Left cardiac atrium (tissue), 4 donors: ENCODE measurements at regions not wholly inside any gene's neighbourhood (a gene's known extent, or its start where the extent isn't known, plus 50 kb on each side); places are given as distances from the start of the nearest gene placed in this dataset.

Experiments used
- ATAC-seq, 2 donors: fragments of 200-7000 bp; cut with Tn5 transposase; one replicate each; pipeline ENCODE4 v1.9.1; 2020; ENCODE audit warnings: mild to moderate bottlenecking in 2 of 2, moderate library complexity in 2 of 2
- DNase-seq: peaks from one replicate; pipeline ENCODE4 v3.0.0-alpha.2; 2020
- intact Hi-C, 2 donors: fragments of 100-400 bp; cut with DNase I; formaldehyde crosslinking; loops; one replicate each; pipeline versions ENCODE4 v1.14.1 to v1.15.1; 2022 to 2023
- donor health status: DM: no; HTN: yes; CAD: no.
- donor health status: DM: no; HTN: yes; CAD: no; lungs with severe emphysema.
- donor health status: DM: yes; HTN: yes; CAD: no.
- donor health status: Dilated cardiomyopathy.

DNA sequence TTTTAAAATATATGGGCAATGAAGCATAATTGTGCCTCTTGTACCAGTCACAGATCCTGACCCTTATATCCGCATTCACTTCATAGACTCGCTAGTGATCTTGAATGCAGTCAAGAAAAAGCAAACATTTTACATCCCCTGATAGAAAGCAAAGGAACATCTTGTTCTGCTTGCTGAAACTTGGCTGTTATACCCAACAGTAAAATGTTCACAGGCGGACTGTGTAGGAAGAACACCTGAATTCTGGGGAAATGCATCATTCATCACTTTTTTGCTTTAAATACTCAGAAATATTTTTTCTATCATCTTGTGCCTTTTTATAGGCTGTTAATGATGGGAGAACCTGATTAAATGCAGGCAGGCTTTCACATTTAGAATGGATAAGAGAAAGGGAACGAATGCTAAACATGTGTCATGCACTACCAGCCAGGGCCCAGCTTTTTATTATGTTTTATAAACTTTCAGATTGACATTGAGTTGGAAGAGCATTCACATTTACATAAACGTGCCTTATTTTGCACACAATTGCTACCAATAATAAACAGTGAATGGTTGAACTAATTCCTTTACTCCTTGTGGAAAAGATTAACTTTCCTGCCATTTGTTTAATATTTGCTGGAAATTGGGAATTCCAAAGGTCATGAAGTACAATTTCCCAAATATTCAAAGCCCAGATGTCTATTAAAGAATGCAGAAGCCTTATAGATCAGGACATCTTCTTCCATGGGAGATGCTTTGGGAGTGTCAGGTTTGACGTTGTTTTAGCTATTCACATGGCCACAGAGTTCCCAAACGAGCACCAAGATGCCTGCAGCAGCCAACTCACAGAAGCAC, 756.2 kb downstream of the TLE1 start:
- intact Hi-C loops = no loop called here
- ATAC-seq (no peak), DNase-seq (no peak)

DNA sequence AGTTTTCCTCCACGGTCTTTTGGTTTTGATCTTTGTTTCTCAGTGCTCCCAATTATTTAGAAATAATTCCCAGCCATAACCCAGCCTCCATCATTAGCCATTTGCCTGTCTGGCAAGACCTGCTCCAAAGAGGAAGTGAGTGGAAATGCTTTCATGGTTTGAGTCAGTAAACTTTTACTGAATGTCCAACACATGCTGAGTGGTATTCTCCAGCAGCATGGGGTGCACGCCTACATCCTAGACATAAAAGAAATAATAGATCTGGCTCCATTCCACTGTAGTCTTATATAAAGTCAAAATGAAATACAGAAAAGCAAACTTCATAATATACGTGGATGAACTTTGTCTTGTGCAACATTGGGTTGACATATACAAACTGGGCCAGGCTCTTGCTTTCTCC, 757.2 kb downstream of the TLE1 start:
- no peak for ATAC-seq
- intact Hi-C loops = no loop called here

DNA sequence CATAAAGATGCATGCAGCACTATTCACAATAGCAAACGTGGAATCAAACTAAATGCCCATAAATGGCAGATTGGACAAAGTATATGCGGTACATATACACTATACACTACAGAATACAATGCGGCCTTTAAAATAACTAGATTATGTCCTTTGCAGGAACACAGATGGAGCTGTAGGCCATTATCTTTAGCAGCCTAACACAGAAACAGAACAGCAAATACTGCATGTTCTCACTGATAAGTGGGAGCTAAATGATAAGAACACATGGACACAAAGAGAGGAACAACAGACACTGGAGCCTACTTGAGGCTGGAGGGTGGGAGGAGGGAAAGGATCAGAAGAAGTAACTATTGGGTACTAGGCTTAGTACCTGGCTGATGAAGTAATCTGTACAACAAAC, 758.2 kb downstream of the TLE1 start:
- intact Hi-C loops = no loop called here
- ATAC-seq (no peak), DNase-seq (no peak)

More for the DNA sequence above, 757.2 kb downstream of the TLE1 start:
- DNase-seq = no peak

DNA sequence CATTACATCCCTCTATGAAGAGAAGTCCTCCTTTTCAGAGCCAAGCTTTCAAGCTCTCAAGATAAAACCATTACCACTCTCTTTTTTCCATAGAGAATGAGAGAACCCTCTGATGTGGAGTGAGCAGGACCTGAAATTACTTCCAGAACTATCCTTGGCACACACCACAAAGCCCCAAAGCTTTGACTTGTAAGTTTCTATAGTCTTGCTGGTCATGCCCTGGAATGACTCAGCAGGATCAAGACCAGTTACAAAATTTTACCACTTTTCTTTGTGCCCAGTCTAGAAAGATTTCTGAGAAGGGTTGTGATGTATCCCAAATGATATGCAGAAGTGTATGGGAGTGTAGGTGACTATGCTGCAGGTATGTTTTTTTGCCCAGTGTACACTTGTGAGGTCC, 760.6 kb downstream of the TLE1 start:
- DNase-seq (no peak), ATAC-seq (no peak)
- intact Hi-C loops = no loop called here

DNA sequence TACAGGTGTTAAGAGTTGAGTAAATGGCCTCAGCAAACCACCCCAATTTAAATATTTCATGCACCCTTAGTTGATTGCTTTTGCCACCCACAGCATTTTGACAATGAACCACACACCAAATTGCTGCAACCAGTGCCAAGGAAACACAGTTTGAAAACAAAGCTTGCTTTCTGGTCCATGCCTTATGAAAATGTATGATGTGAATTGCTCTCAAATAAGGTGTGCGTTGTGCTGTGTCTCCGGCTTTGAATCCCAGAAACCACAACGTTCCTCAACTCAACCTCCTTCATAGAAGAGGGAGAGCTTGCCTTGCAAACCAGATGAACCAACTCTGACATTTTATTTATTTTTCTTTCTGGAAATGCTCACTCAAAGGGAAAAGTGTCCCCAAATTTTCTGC, 762.7 kb downstream of the TLE1 start:
- intact Hi-C loops = no loop called here
- no peak for ATAC-seq

DNA sequence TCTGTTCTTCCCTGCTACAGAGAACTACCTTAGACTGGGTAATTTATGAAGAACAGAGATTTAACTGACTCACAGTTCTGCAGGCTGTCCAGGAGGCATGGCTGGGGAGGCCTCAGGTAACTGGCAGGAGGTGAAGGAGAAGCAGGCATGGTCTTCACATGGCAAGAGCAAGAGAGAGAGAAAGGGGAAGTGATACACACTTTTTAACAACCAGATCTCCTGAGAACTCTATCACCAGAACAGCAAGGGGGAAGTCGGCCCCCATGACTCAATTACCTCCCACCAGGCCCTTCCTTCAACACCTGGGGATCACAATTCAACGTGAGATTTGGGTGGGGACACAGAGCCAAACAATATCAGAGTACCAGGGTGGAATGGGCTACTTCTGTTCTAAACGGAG, 766.8 kb downstream of the TLE1 start:
- intact Hi-C loops = no loop called here
- DNase-seq (no peak), ATAC-seq (no peak)

More for the DNA sequence above, 762.7 kb downstream of the TLE1 start:
- DNase-seq = no peak

DNA sequence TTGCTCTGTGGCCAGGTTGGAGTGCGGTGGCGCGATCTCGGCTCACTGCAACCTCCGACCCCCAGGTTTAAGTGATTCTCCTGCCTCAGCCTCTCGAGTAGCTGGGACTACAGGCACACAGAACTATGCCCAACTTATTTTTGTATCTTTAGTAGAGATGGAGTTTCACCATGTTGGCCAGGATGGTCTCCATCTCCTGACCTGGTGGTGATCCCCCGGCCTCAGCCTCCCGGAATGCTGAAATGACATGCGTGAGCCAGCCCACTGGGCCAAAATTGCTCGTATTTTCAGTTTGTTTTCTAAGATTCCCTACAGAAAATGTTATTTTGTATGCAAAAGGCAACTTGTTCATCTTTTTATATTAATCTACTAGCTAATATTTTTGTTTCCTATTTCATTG, 782.6 kb downstream of the TLE1 start:
- no peak for ATAC-seq
- intact Hi-C loops = no loop called here
- DNase-seq = no peak

DNA sequence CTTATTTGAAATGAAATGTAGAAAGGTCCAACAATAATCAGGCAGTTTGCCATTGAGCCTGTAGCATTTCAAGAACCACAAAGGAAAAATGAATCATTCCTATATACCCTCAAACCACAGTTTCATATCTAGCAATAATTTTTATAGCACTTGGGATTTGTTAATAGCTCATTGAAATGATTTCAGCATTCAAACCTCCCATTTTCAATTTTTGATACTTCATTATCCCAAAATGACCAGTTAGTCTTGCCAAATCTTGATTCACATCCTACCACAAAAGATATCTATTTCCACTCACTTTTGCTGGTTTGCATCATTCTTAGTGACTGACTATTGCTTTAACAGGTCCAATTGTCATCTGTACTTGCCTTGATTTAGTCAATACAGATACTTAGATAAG, 790.1 kb downstream of the TLE1 start:
- DNase-seq = no peak
- intact Hi-C loops = no loop called here
- ATAC-seq = no peak

DNA sequence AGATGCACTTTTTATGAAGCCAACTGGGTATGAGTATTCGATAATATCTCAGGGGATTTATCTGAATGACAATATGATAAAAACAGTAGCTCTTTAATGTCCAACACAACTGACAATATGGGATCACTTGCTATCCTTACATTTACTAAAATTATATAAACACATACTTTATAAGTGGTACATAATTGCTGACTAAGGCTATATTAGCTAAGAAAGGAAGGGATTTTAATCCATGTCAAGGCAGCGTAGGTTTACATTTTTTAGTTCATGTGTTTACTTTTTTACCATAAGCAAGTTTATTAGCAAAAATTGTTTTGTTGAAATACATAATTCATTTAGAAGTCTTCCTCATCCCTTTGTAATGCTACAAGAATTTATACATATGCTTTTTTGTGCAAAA, 796.2 kb downstream of the TLE1 start:
- ATAC-seq = no peak
- no peak for DNase-seq
- intact Hi-C loops = no loop called here

DNA sequence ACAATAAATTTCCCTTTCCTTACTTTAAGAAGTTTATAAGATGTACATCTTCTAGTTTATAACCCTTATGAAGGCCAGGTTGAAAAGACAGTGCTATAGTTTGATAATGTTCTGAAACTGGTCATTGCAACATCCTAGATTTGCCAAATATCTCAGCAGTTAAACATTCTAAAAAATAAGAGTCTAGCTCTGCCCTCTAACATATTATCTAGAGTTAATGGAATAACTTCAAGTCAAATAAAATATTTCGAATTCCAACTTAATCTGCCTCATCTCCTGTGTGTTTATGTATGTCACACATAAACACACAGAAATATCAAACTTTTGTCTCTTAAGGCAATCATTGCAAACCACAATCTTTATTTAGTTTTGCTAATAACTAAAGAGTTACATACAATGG, 796.6 kb downstream of the TLE1 start:
- intact Hi-C loops = no loop called here
- ATAC-seq (no peak), DNase-seq (no peak)

DNA sequence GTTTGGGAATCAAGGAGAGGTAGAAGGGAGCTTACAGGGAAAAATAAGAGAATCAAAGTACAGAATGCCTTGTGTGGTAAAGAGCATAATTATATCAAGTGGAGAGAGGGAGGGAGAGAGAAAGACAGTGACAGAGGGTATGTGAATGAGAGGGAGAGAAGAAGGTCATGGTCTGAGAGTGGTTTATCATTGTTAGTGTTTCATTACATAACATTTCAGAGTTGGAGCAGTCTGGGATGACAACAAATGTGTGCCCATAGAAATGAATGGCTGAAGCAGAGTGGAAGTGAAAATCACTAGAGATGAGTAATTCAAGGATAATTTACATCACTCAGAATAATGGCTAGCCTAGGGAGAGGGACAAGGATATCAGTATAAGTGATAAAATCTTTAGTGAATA, 799.2 kb downstream of the TLE1 start:
- ATAC-seq (no peak), DNase-seq (no peak)
- intact Hi-C loops = no loop called here

DNA sequence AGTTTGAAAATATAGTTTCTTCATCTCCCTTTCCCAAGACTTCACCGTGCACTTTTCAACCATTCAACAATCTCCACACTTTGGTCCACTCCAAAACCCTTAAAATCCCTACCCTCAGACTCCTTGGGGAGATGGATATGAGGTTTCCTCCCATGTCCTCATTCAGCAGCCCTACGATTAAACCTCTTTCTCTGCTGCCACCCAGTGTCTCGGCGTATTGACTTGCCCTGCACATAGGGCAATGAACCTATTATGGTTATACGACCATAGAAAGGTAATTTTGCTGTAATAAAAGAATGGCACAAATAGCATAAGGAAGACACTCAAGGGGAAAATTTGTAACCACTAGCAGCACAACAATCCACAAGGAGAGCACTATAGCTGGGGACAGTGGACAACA, 803.5 kb downstream of the TLE1 start:
- intact Hi-C loops = no loop called here
- DNase-seq (no peak), ATAC-seq (peak in 1 of 2 donors; percentile 27)

DNA sequence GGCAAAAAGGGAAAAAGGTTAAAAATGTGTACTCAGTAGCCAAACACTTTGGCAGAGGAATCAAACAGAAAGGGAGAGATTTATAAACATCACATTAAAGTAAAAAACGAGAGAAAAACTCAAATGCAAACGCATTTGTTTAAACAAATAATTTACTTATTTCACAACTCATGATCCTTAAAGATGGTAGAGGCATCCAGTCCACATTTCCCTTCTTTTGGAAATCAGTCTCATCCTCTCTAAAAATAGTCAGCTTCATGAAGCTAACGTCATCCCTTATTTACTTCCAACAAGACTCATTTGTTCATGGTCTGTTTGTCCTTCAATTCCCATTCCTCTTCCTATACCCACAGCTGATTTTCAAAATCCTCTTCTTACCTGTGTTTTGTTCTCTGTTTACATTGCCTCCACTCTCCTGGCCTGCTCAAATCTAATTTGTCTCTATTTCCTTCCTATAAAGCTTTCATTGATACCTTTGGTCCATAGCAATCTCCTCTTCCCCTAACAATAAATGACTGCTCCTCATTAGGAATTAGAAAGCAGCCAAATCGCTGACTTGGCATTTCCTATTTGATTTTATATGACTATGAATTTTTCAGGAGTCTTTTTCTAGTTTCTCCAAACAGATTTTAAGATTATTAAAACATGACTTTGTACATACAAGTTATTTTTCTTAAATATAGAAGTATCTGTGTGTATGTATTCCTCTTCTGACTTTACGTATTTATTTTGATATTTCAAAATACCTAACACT, 805.3 kb downstream of the TLE1 start:
- no peak for DNase-seq
- ATAC-seq = no peak
- intact Hi-C loops = no loop called here

DNA sequence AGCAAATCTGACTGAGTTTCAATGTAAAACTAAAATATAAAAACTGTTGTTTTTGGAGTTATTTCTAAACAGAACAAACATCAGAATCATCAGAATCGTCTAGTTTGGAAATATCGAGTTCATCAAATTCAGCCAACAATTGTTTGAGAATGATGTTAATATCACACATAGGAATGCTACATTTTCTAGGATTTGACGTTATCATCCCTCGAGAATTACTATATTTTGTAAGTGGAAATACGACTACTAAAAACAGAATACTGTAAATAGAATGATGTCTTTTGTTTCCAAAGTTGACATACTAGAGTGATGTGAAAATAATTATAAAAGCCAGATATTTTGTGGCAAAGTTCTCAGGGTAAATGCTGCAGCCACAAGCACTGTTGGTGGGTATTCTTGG, 805.9 kb downstream of the TLE1 start:
- no peak for DNase-seq
- intact Hi-C loops = no loop called here
- ATAC-seq = no peak

DNA sequence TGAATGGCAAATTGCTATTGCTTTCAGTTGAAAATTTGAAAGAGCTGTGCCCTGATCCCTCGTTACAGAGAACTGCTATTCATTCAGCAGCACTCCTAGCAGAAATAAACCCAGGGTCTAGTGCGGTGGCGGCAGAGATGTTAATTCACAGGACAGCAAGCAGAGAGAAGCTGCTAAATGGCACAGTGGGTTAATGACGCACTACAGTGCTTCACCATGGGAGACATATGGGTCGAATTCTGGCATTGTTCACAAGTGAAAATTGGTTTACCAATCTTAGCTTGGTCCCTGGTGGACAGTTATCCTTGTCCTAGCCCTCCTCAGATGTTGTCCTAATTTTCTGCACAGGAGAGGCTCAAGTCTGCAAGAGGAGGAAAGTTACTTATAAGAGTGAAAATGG, 807.4 kb downstream of the TLE1 start:
- no peak for ATAC-seq
- no peak for DNase-seq
- intact Hi-C loops = no loop called here

DNA sequence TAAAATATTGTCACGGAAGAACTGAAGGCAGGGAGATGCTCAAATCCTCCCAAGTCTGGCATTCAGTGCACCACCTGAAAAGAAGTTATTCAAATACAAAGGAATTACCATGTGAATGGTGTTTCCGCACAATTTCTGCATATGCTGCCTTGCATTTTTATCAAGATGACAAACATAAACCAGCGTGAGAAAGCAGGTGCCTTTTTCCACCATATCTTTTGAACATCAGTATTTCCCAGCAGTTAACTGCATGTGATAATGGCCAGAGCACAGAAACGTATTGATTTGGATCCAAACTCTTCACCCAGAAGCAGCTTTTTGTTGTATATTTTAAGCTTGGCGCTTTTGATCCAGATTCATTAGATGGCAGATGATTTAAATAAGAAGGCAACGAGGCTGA, 808.0 kb downstream of the TLE1 start:
- intact Hi-C loops = no loop called here
- no peak for ATAC-seq
- no peak for DNase-seq

DNA sequence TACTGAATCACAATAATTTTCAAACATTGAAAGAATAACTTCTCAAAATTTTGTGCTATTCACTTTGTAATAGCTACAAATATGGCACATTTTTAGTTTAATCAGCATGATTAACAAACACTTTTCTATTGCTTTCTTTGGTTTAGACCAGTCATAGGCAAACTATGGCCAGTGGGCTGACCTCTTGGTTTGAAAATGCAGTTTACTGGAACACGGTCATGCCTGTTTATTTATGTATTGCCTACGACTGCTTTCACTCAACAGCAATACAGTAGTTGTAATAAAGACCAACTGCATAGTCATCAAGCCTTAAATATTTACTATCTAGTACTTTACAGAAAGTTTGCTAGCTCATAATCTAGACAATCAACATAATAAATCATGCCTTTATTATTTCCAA, 810.8 kb downstream of the TLE1 start:
- ATAC-seq = no peak
- DNase-seq = no peak
- intact Hi-C loops = no loop called here

DNA sequence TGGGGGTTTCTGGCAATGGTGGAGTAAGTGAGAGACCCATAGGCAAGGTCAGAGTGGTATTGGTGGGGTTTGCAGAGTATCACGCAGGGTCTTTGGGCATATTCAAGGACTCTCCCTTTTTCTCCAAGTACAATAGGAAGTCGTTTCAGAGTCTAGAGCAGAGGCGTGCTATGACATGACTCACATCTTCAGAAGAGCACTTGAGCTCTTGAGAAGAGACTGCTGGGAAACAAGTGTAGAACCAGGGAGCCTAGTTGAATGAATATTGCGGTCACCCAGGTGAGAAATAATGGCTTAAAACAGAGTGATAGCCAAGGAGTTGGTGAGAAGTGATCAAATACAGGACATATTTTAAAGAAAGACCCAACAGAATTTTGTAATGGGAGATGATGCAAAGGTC, 813.4 kb downstream of the TLE1 start:
- no peak for ATAC-seq
- intact Hi-C loops = no loop called here
- no peak for DNase-seq

DNA sequence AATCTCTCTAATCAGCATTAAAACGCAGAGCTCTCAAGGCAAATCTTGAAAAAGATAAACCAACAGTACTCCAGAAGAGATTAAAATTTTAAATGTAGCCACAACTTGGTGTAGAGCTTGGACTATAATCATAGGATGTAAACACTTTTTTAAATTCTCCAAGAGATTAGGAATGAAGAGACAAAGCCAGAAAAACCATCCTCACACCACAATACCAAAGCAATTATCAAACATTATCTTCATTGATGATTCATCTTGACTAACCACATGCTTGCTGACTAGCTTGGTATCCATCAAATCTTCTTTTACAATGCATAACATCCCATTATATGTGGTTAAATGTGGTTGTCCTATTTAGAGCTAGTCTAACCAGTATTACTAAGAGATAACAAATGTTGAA, 815.1 kb downstream of the TLE1 start:
- ATAC-seq = no peak
- DNase-seq = no peak

DNA sequence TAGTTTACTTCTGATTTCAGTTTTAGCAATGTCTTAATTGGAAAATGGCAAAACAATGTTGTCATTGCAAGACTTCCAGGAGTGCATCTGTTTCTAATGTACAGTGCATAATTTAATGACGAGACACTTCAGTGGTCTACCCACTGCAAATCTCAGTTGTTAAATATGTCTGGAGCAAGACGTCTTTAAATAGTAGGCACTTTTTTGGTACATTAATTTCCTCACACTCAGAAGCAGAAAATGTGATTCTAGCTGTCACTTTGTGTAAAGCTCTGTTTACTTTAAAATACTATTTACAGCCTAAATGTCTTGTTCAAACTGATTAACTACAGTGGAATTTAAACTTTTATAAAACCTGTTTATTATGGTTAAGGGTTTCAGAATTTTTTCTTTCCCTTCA, 815.5 kb downstream of the TLE1 start:
- intact Hi-C loops = no loop called here
- DNase-seq (no peak), ATAC-seq (no peak)

More for the DNA sequence above, 815.1 kb downstream of the TLE1 start:
- intact Hi-C loops = no loop called here

DNA sequence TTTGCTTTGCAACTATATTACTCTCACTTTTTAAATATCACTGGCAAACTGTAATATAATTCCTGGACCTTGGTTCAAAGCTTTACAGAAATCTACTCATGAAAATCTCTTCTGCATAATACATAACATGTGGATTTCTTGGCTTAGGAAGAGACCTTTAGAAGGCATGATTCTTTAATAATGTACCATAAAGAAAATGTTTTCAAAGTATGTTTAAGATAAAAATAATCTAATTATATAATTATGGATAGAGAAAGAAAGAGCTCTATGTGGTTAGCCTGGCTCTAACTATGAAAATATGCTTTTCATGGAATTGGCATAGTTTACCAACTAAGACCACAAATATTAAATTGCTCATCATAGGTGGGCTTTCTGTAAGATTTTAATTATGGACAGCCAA, 817.8 kb downstream of the TLE1 start:
- intact Hi-C loops = no loop called here
- DNase-seq (no peak), ATAC-seq (no peak)
